HG02759 (cell line): ENCODE measurements at regions not wholly inside any gene's neighbourhood (a gene's known extent, or its start where the extent isn't known, plus 50 kb on each side); places are given as distances from the start of the nearest gene placed in this dataset.

ENCODE experiments used
- ATAC-seq: cut with Tn5 transposase; IDR thresholded peaks from one replicate; pipeline ENCODE4 v1.9.1; 2021; ENCODE audit warnings: mild to moderate bottlenecking, moderate library complexity; ENCODE audit not compliant: unreplicated experiment

- ATAC-seq, result no peak
Measured at GRCh38 chr1:239023732-239024360, 362.5 kb upstream of the CHRM3 start.

GRCh38 chr1:239016337-239016736 lies 370.0 kb upstream of the CHRM3 start:
- ATAC-seq, result no peak

DNA sequence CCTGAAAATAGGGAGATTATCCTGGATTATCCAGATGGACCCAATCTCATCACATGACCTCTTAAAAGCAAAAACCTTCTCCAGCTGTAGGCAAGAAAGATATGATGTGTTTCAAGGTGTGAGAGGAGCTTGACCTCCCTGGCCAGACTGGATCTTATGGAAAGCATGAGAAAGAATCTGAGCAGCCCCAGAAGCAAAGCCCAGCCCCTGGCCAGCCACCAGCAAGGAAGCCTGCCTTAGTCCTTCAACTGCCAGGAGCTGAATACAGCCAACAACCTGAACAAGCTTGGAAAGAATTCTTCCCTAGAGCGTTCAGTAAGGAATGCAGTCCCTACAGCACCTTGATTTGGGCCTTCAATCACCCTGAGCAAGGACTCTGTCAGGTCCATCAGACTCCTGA lies 375.0 kb upstream of the CHRM3 start:
- ATAC-seq, result no peak

GRCh38 chr1:239008568-239008967 lies 377.8 kb upstream of the CHRM3 start:
- no peak for ATAC-seq

GRCh38 chr1:239006276-239006675 lies 380.1 kb upstream of the CHRM3 start:
- ATAC-seq, result no peak

- ATAC-seq, result no peak
Measured at GRCh38 chr1:238999944-239000343, 386.4 kb upstream of the CHRM3 start.

GRCh38 chr1:238998577-238998976 lies 387.8 kb upstream of the CHRM3 start:
- no peak for ATAC-seq

GRCh38 chr1:238991765-238992495 lies 394.4 kb upstream of the CHRM3 start:
- no peak for ATAC-seq

GRCh38 chr1:238985312-238985711 lies 401.1 kb upstream of the CHRM3 start:
- ATAC-seq, result no peak

GRCh38 chr1:238982736-238983135 lies 403.6 kb upstream of the CHRM3 start:
- ATAC-seq, result no peak

DNA sequence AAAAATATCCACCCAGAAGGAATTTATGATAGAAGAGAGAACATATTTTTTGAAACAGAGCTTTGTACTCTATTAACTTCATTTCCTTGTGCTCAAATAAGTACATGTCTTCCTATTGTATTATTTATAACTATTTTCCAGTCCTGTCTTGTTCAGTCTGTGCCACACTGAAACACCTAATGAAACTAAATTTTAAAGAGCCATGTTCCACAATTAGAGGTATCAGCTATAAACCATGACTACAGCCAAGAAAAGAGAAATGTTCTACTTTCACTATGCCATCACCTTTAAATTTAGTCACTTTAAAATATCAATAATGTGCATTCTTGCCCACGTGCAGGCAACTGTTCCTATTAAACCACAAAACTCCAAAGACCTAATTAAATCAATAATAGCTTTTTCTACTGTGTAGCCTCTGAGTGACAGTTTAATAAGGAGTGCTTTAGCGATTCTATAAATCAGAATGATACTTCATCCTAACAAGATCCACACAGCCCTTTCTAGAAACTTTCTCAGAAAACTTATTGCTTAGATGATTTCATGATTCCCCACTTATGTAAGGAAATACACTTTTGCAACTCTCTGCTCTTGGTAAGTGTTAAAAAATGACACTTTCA lies 404.9 kb upstream of the CHRM3 start:
- no peak for ATAC-seq

DNA sequence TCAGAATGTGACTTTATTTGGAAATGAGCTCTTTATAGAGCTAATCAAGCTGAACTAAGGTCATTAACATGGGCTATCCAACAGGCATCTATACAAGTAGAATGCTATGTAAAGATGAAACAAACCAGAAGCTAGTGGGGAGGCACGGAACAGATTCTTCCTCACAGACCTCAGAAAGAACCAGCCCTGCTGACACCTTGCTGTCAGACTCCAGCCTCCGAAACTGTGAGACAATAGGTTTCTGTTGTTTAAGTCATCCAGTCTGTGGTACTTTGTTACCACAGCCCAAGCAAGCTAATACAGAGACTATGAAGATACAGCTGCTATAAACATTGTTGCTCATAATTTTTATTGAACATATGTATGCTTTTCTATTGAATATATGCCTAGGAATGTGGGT lies 406.3 kb upstream of the CHRM3 start:
- ATAC-seq, result no peak

DNA sequence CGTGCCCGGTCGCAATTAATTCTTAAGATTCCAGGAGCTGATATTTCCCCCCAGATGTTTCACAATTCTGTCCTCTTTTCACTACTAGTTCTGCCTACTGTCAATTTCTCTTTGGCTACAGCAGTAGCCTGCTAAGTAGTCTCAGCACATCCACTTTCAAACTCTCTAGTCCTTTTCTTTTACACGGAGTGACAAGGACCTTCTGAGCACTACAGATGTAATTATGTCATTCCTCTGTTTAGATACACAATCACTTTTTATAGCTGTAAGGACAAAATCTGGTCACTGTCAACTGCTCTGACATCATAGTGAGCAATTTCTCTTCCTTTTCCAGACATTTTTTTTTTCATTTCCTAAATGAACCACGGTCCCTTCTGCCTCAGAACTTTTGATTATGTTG lies 421.7 kb upstream of the CHRM3 start:
- ATAC-seq, result no peak

DNA sequence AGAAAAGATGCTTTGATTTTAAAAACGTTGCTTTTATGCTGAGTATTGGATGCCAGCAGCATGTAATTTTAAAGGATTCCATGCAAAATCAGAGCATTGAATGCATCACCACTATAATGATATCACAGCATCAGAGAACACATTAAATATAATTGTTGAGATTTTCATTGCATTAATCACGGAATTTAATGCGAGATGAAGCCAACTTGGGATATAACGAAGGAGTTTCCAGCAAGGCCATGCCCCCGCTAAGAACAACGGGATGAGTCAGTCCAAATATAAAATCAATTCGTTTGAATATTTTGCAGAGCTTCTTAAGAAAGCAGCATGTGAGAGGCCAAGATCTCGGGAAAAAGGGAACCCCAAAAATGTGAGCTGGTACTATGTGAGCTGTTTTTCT lies 423.4 kb upstream of the CHRM3 start:
- ATAC-seq, result no peak

- no peak for ATAC-seq
Measured at GRCh38 chr1:238961790-238962189, 424.6 kb upstream of the CHRM3 start.

- no peak for ATAC-seq
Measured at GRCh38 chr1:238960071-238960470, 426.3 kb upstream of the CHRM3 start.

DNA sequence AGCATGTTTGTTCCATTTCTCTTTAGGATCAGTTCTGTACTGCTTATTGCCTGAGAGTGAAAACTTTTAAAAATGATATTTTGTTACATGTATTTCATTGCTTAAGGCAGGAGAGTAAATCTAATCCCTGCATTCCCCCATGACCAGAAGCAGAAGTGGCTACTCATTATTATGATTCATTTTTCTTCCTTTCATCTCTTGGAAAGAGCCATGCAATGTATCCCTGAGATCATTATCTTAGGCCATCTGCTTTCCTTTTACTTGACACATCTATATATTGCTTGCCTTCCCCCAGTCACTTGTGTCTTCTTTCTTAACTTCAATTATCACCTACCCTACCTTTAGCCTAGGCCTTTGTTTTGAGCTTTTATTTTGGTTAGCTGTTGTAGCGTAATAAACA lies 430.4 kb upstream of the CHRM3 start:
- no peak for ATAC-seq

GRCh38 chr1:238954865-238955264 lies 431.5 kb upstream of the CHRM3 start:
- ATAC-seq, result no peak

DNA sequence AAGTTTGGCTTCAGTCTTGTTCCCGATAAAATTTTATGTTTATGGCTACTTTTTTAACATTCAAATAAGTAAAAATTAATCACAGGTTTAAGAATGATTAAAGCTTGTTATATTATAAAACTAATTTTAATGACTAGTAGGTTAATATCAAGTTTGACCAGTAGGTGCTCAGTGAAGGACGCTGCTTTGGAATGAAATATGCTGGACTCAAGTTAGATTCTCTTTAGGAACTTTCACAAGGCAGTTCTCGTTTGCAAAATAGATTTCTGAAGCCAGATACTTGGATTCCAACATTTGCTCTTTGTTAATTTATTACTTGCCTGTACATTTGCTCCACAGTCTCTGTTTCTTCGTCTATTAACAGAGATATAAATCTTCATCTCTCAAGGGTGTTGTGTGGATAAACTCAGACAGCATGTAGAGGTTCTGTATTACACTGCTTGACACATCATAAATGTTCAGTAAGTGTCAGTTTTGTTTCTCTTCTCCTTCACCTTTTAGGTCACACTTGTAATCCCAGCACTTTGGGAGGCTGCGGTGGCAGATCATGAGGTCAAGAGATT lies 432.8 kb upstream of the CHRM3 start:
- no peak for ATAC-seq

GRCh38 chr1:238951809-238952208 lies 434.6 kb upstream of the CHRM3 start:
- no peak for ATAC-seq

- no peak for ATAC-seq
Measured at GRCh38 chr1:238950784-238951183, 435.6 kb upstream of the CHRM3 start.

- no peak for ATAC-seq
Measured at GRCh38 chr1:238950017-238950416, 436.4 kb upstream of the CHRM3 start.
